ENCODE measurements at regions not wholly inside any gene's neighbourhood (a gene's known extent, or its start where the extent isn't known, plus 50 kb on each side); places are given as distances from the start of the nearest gene placed in this dataset.
"Not testable (repeated sequence)": the region's sequence is repeated elsewhere in the genome, so short reads cannot be mapped to it uniquely, and the experiment has no call there.

DNA sequence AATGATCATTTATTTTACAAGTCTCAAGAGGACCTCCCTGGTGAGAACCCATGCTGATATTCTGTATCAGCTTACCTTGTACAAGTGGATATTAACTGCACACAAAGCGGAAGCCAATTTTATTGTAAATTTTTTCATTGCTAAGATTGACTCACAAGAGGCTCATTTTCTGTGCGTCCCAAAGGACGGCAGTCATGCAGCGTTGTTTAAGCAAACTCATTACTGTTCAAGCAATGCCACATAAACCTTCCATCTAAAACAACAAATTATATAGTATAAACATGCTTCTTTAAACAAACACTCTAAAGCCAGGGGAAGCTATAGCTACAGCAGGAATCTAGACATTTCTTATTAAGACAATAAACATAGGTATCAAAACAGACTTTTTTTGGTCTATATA, 575.3 kb downstream of the FRK start:
- no peak overlapping the region for H3K4me3 ChIP-seq (replicated peaks in 1 of 2; ENCODE audit: low read depth in 2 of 2, low read length in 2 of 2)
- no peak for TF ChIP-seq CTCF (IDR thresholded peaks at IDR 0.05; ENCODE audit: low read depth, low read length)
- no peak for DNase-seq (ENCODE audit: low read depth in 2 of 2)

- H3K4me3 ChIP-seq (replicated peaks in 1 of 2; ENCODE audit: low read depth in 2 of 2, low read length in 2 of 2); DNase-seq (ENCODE audit: low read depth in 2 of 2): not testable (repeated sequence)
Observed at GRCh38 chr6:115480543-115480942, 580.1 kb downstream of the FRK start.

DNA sequence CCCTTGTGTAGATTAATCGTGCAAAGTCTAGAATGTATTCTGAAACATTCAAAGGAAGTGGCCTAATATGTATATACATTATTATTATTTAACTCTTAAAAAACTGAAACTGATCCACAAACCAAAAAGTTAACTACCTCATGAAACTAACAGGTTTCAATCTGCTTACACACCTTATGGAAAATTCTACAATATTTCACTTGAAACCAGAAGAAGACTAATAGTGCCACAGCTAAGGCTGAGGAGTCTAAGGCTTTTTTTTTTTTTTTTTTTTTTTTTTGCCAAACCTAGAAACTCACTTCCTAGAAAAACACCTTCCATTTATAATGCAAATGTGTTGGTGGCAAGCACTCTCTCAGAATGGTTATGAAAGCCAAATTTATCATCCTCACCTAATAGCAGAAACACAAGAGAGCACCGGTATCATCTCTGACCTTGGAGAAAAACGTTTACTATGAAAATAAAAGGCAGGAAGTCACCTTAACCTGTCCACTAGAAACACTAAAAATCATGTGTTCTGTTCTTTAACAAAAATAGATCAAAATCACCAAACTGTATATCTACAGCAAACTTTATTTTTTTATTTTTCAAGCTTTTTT, 586.1 kb downstream of the FRK start:
- no peak for DNase-seq (ENCODE audit: low read depth in 2 of 2)
- no peak overlapping the region for H3K4me3 ChIP-seq (replicated peaks in 1 of 2; ENCODE audit: low read depth in 2 of 2, low read length in 2 of 2)
- TF ChIP-seq CTCF (IDR thresholded peaks at IDR 0.05; ENCODE audit: low read depth, low read length), result no peak

DNA sequence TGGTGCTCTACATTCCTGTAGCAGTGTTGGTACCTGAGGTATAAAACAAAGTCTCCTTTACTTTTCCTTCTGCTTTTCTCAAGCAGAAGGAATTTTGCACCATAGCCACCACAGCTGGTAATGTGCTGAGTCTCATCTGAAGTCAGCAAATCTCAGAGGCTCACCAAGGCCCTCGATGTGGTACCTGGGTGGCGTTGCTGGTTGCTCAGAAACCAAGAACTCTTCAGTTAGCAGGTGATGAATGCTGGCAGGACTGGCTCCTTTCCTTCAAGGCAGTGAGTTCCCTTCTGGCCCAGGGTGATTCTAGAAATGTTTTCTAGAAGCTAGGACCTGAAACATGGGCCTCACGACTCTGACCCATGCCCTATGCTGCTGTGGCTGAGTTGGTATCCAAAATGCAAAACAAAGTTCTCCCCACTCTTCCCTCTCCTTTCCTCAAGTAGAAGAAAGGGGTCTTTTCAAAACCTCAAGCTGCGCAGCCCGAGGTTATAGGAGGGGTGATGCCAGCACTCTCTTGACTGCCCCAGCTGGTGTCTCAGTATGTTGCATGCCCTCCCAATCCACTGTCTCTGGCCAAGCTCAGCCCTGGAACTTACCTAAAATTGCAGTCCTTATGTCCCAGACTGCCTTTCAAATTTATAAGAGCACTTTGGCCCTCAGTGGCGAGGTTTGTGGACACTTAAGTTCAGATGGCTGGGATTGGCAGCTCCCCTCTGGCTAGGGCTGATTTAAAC, 592.3 kb downstream of the FRK start:
- no peak for TF ChIP-seq CTCF (IDR thresholded peaks at IDR 0.05; ENCODE audit: low read depth, low read length)
- H3K4me3 ChIP-seq (replicated peaks in 1 of 2; ENCODE audit: low read depth in 2 of 2, low read length in 2 of 2), result no peak overlapping the region
- DNase-seq (ENCODE audit: low read depth in 2 of 2), result no peak

GRCh38 chr6:115467726-115468125, 593.0 kb downstream of the FRK start:
- no peak for TF ChIP-seq CTCF (IDR thresholded peaks at IDR 0.05; ENCODE audit: low read depth, low read length)
- no peak for DNase-seq (ENCODE audit: low read depth in 2 of 2)
- H3K4me3 ChIP-seq (replicated peaks in 1 of 2; ENCODE audit: low read depth in 2 of 2, low read length in 2 of 2), result no peak overlapping the region

- DNase-seq (ENCODE audit: low read depth in 2 of 2), result no peak
- no peak overlapping the region for H3K4me3 ChIP-seq (replicated peaks in 1 of 2; ENCODE audit: low read depth in 2 of 2, low read length in 2 of 2)
- TF ChIP-seq CTCF (IDR thresholded peaks at IDR 0.05; ENCODE audit: low read depth, low read length), result no peak
Observed at GRCh38 chr6:115460913-115461312, 599.8 kb downstream of the FRK start.

GRCh38 chr6:115456848-115457247, 603.8 kb downstream of the FRK start:
- H3K4me3 ChIP-seq (replicated peaks in 1 of 2; ENCODE audit: low read depth in 2 of 2, low read length in 2 of 2), result no peak overlapping the region
- no peak for DNase-seq (ENCODE audit: low read depth in 2 of 2)
- no peak for TF ChIP-seq CTCF (IDR thresholded peaks at IDR 0.05; ENCODE audit: low read depth, low read length)

Measured in cardiac fibroblast (primary cell).